ENCODE measurements at regions not wholly inside any gene's neighbourhood (a gene's known extent, or its start where the extent isn't known, plus 50 kb on each side); places are given as distances from the start of the nearest gene placed in this dataset.

DNA sequence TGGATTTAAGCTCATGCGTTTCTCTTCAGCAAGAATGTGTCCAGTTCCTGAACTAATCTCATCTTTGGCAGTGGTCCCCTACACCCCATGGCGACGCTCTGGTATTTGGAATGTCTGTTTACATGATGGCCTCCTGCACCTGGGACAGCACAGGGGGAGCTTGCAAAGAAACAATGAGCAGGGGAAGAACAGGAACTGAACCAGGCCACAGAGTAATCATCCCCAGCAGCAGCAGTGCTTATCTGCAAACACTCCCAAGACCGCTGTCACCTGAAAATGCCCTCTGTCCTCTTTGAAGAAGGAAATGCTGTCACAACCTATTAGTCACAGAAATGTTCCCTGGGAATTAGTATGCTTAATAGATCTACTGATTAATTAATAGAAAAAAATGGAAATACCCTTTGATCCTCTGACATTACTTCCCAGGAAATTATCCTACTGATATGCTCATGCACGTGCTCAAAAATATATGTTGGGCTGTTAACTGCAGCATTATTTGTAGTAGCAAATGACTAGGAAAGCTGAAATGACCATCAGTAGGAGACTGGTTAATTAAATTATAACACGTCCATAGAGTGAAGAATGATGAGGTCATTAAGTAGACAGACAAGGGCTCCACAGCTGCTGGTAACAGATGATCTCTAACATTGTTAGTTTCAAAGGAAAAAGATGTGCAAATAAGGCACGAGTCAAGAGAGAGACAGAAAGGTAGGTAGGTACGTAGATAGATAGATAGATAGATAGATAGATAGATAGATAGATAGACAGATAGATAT lies 279.3 kb upstream of the FLRT2 start (continued):
- no peak for TF ChIP-seq ZBTB48 (tag by site-specific recombination; IDR thresholded peaks at IDR 0.05)
- no peak for TF ChIP-seq ZNF19 (tag by site-specific recombination; IDR thresholded peaks at IDR 0.05; ENCODE audit: low read depth)
- TF ChIP-seq GLIS1 (tag by site-specific recombination; IDR thresholded peaks at IDR 0.05) = no peak

DNA sequence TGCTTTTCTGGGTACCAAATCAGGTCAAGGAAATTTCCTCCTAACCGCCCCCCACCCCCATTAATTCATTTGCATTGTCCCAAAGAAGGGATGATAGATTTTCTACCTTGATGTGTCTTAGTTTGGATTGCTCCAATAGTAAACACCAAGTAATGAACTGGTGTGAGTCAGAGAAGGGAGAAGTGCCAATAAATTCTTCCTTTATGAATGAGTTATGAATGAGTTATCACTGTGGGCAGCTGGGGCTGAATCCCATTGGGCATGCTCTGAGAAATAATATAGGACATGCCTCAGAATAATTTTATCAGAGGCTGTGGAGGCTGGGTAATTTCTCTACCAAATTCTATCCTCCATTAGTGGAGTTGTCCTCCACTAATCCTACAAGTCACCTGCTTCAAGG lies 277.9 kb upstream of the FLRT2 start:
- TF ChIP-seq KLF9 (tag by site-specific recombination; IDR thresholded peaks at IDR 0.05; ENCODE audit: low read depth) = no peak
- TF ChIP-seq SP7 (tag by site-specific recombination; IDR thresholded peaks at IDR 0.05) = no peak
- TF ChIP-seq YY2 (tag by site-specific recombination; IDR thresholded peaks at IDR 0.05) = no peak
- TF ChIP-seq, protein P1, sequence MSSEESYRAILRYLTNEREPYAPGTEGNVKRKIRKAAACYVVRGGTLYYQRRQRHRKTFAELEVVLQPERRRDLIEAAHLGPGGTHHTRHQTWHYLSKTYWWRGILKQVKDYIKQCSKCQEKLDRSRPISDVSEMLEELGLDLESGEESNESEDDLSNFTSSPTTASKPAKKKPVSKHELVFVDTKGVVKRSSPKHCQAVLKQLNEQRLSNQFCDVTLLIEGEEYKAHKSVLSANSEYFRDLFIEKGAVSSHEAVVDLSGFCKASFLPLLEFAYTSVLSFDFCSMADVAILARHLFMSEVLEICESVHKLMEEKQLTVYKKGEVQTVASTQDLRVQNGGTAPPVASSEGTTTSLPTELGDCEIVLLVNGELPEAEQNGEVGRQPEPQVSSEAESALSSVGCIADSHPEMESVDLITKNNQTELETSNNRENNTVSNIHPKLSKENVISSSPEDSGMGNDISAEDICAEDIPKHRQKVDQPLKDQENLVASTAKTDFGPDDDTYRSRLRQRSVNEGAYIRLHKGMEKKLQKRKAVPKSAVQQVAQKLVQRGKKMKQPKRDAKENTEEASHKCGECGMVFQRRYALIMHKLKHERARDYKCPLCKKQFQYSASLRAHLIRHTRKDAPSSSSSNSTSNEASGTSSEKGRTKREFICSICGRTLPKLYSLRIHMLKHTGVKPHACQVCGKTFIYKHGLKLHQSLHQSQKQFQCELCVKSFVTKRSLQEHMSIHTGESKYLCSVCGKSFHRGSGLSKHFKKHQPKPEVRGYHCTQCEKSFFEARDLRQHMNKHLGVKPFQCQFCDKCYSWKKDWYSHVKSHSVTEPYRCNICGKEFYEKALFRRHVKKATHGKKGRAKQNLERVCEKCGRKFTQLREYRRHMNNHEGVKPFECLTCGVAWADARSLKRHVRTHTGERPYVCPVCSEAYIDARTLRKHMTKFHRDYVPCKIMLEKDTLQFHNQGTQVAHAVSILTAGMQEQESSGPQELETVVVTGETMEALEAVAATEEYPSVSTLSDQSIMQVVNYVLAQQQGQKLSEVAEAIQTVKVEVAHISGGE (tag by site-specific recombination; conservative IDR thresholded peaks at IDR 0.05; ENCODE audit: low read depth) = no peak
- no peak for TF ChIP-seq ZNF610 (tag by site-specific recombination; IDR thresholded peaks at IDR 0.05; ENCODE audit: borderline replicate concordance)
- no peak for TF ChIP-seq ZNF621 (tag by site-specific recombination; IDR thresholded peaks at IDR 0.05)
- no peak for TF ChIP-seq ZNF19 (tag by site-specific recombination; IDR thresholded peaks at IDR 0.05; ENCODE audit: low read depth)
- TF ChIP-seq ZNF157 (tag by site-specific recombination; IDR thresholded peaks at IDR 0.05) = no peak
- TF ChIP-seq, protein P2, sequence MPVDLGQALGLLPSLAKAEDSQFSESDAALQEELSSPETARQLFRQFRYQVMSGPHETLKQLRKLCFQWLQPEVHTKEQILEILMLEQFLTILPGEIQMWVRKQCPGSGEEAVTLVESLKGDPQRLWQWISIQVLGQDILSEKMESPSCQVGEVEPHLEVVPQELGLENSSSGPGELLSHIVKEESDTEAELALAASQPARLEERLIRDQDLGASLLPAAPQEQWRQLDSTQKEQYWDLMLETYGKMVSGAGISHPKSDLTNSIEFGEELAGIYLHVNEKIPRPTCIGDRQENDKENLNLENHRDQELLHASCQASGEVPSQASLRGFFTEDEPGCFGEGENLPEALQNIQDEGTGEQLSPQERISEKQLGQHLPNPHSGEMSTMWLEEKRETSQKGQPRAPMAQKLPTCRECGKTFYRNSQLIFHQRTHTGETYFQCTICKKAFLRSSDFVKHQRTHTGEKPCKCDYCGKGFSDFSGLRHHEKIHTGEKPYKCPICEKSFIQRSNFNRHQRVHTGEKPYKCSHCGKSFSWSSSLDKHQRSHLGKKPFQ (tag by site-specific recombination; IDR thresholded peaks at IDR 0.05) = no peak
- Histone ChIP-seq H3K4me1 (ENCODE audit: control insufficient read depth, insufficient read depth, low read length) (no peaks in the 10 kb centered on the region), H3K9me3 (ENCODE audit: control insufficient read depth, insufficient read depth, low read depth, low read length) (no peaks in the 10 kb centered on the region), H3K27ac (ENCODE audit: extremely low read depth, low read depth, low read length) (no peak overlapping the region), H3K4me3 (ENCODE audit: low read depth, low read length) (no peak overlapping the region), H3K36me3 (ENCODE audit: control insufficient read depth in 2 of 2, insufficient read depth in 1 of 2, low read length in 2 of 2) (no peaks in the 10 kb centered on the region)
- ChIA-PET POLR2A (no interaction called here), CTCF (interaction anchor here (0.7 kb wide), 1 partner anchor 16 kb away, joined by 3 read pairs; no protein-coding TSS in a partner anchor)

DNA sequence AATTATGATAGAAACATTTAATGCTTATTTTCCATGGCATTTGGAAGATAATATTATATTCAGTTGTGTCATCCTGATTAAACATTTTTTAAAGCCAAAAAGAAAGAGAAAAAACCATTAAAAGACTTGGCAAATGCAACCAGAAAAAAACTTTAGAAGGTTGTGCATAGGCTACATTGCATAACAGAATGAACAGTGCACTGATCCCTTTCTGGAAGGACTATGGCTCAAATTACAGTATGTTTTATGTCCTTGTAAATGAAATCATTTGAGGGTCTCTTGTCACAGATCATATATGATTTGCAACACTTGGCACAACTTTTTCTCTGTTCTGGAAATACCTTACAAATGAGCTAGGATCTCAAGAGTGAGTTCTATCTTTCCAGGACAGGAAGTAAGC lies 275.2 kb upstream of the FLRT2 start:
- no peak for TF ChIP-seq ZBTB20 (tag by site-specific recombination; IDR thresholded peaks at IDR 0.05)
- TF ChIP-seq, protein P3, sequence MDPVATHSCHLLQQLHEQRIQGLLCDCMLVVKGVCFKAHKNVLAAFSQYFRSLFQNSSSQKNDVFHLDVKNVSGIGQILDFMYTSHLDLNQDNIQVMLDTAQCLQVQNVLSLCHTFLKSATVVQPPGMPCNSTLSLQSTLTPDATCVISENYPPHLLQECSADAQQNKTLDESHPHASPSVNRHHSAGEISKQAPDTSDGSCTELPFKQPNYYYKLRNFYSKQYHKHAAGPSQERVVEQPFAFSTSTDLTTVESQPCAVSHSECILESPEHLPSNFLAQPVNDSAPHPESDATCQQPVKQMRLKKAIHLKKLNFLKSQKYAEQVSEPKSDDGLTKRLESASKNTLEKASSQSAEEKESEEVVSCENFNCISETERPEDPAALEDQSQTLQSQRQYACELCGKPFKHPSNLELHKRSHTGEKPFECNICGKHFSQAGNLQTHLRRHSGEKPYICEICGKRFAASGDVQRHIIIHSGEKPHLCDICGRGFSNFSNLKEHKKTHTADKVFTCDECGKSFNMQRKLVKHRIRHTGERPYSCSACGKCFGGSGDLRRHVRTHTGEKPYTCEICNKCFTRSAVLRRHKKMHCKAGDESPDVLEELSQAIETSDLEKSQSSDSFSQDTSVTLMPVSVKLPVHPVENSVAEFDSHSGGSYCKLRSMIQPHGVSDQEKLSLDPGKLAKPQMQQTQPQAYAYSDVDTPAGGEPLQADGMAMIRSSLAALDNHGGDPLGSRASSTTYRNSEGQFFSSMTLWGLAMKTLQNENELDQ (tag by site-specific recombination; IDR thresholded peaks at IDR 0.05; ENCODE audit: low read depth) = no peak
- TF ChIP-seq ZBTB48 (tag by site-specific recombination; IDR thresholded peaks at IDR 0.05) = no peak
- no peak for TF ChIP-seq YY2 (tag by site-specific recombination; IDR thresholded peaks at IDR 0.05)
- no peak for TF ChIP-seq ZNF302 (tag by site-specific recombination; IDR thresholded peaks at IDR 0.05; ENCODE audit: low read depth)
- no peak for TF ChIP-seq ZNF777 (tag by site-specific recombination; IDR thresholded peaks at IDR 0.05; ENCODE audit: borderline replicate concordance)
- TF ChIP-seq ZNF175 (tag by site-specific recombination; IDR thresholded peaks at IDR 0.05) = no peak
- Histone ChIP-seq H3K4me3 (ENCODE audit: low read depth, low read length) (no peak overlapping the region), H3K27ac (ENCODE audit: extremely low read depth, low read depth, low read length) (no peak overlapping the region), H3K36me3 (ENCODE audit: control insufficient read depth in 2 of 2, insufficient read depth in 1 of 2, low read length in 2 of 2) (no peaks in the 10 kb centered on the region), H3K9me3 (ENCODE audit: control insufficient read depth, insufficient read depth, low read depth, low read length) (no peaks in the 10 kb centered on the region), H3K4me1 (ENCODE audit: control insufficient read depth, insufficient read depth, low read length) (no peaks in the 10 kb centered on the region)
- ChIA-PET CTCF (no interaction called here), POLR2A (no interaction called here)
